GM23338 (cell line): ENCODE measurements at regions not wholly inside any gene's neighbourhood (a gene's known extent, or its start where the extent isn't known, plus 50 kb on each side); places are given as distances from the start of the nearest gene placed in this dataset.

ENCODE experiments used
- ATAC-seq: fragments of 200-7000 bp; cut with Tn5 transposase; 3 replicates; pipeline ENCODE4 v1.9.1; 2020
- DNase-seq: peaks from one replicate; pipeline ENCODE4 v3.0.0-alpha.2; 2015; ENCODE audit warnings: low spot score
- H2AFZ ChIP-seq: fragments of 200-600 bp; sonication (generic); 2 replicates; pipeline ENCODE4 v1.8.0; 2016; ENCODE audit warnings: antibody characterized with exemption, mild to moderate bottlenecking, moderate library complexity
- H3F3A ChIP-seq: fragments of 200-600 bp; sonication (generic); replicated peaks from 2 replicates; pipeline ENCODE4 v1.8.0; 2017; ENCODE audit warnings: antibody characterized with exemption, mixed run types, low read depth
- H3K27ac ChIP-seq: fragments of 200-600 bp; sonication (generic); 2 replicates; pipeline ENCODE4 v1.6.1; 2016; ENCODE audit warnings: low read depth
- H3K27me3 ChIP-seq: fragments of 200-600 bp; sonication (generic); 2 replicates; pipeline ENCODE4 v1.8.0; 2016; ENCODE audit warnings: mild to moderate bottlenecking, mixed run types, moderate library complexity; ENCODE audit not compliant: insufficient read depth
- H3K36me3 ChIP-seq: fragments of 200-600 bp; sonication (generic); 2 replicates; pipeline ENCODE4 v1.8.0; 2016; ENCODE audit warnings: mild to moderate bottlenecking; ENCODE audit not compliant: insufficient read depth
- H3K4me1 ChIP-seq: fragments of 200-600 bp; sonication (generic); 2 replicates; pipeline ENCODE4 v1.8.0; 2016; ENCODE audit warnings: mild to moderate bottlenecking, moderate library complexity; ENCODE audit not compliant: insufficient read depth
- H3K4me2 ChIP-seq: fragments of 200-600 bp; sonication (generic); 2 replicates; pipeline ENCODE4 v1.7.1; 2017; ENCODE audit warnings: mixed run types
- H3K4me3 ChIP-seq: fragments of 200-600 bp; sonication (generic); 2 replicates; pipeline ENCODE4 v1.6.1; 2016; ENCODE audit warnings: mixed run types
- H3K79me2 ChIP-seq: fragments of 200-600 bp; sonication (generic); replicated peaks from 2 replicates; pipeline ENCODE4 v1.8.0; 2017; ENCODE audit warnings: mild to moderate bottlenecking; ENCODE audit not compliant: insufficient read depth
- H3K9me2 ChIP-seq: fragments of 200-600 bp; sonication (generic); 2 replicates; pipeline ENCODE4 v1.8.0; 2017; ENCODE audit not compliant: insufficient read depth
- H4K20me1 ChIP-seq: fragments of 200-600 bp; sonication (generic); replicated peaks from 2 replicates; pipeline ENCODE4 v1.8.0; 2017; ENCODE audit warnings: mild to moderate bottlenecking; ENCODE audit not compliant: insufficient read depth
- H3K27ac Mint-ChIP-seq: 2 replicates; pipeline ENCODE4 v1.8.0; 2020; ENCODE audit warnings: inconsistent platforms, mild to moderate bottlenecking, moderate library complexity, mixed read lengths
- H3K27me3 Mint-ChIP-seq: 3 replicates; pipeline ENCODE4 v1.8.0; 2022; ENCODE audit warnings: low read depth, mild to moderate bottlenecking, moderate library complexity, mixed read lengths, inconsistent platforms; ENCODE audit not compliant: insufficient read depth, poor library complexity
- H3K36me3 Mint-ChIP-seq: 3 replicates; pipeline ENCODE4 v1.8.0; 2021; ENCODE audit warnings: low read depth, mild to moderate bottlenecking, inconsistent platforms, moderate library complexity, mixed read lengths
- H3K4me1 Mint-ChIP-seq: 3 replicates; pipeline ENCODE4 v1.8.0; 2020; ENCODE audit warnings: mild to moderate bottlenecking, inconsistent platforms, mixed read lengths
- H3K4me3 Mint-ChIP-seq: 3 replicates; pipeline ENCODE4 v1.8.0; 2021; ENCODE audit warnings: moderate library complexity, mild to moderate bottlenecking, inconsistent platforms, mixed read lengths
- H3K9me3 Mint-ChIP-seq: 3 replicates; pipeline ENCODE4 v1.8.0; 2020; ENCODE audit warnings: moderate library complexity, mild to moderate bottlenecking, inconsistent platforms, mixed read lengths
- CREB1 ChIP-seq: fragments of 250-450 bp; sonication (Bioruptor Pico); IDR thresholded peaks from 2 replicates; pipeline ENCODE4 v1.5.0; 2020; ENCODE audit warnings: low read depth, mild to moderate bottlenecking, moderate library complexity
- EZH2phosphoT487 ChIP-seq: fragments of 200-600 bp; sonication (generic); IDR thresholded peaks from one replicate; pipeline ENCODE4 v1.8.1; 2018; ENCODE audit warnings: antibody characterized with exemption; ENCODE audit not compliant: unreplicated experiment
- NANOG ChIP-seq: IDR thresholded peaks from 2 replicates; pipeline ENCODE4 v1.6.1; 2016; ENCODE audit warnings: antibody characterized with exemption, borderline replicate concordance
- POLR2AphosphoS5 ChIP-seq: IDR thresholded peaks from 2 replicates; pipeline ENCODE4 v1.6.1; 2016; ENCODE audit warnings: antibody characterized with exemption, low read depth
- ZNF114 ChIP-seq: fragments of 250-450 bp; sonication (Bioruptor Pico); IDR thresholded peaks from 2 replicates; pipeline ENCODE4 v1.5.0; 2020; ENCODE audit warnings: mild to moderate bottlenecking, moderate library complexity
- ZNF331 ChIP-seq: fragments of 250-450 bp; sonication (Bioruptor Pico); IDR thresholded peaks from 2 replicates; pipeline ENCODE4 v1.5.0; 2020; ENCODE audit warnings: low read depth, mild to moderate bottlenecking, moderate library complexity
- TF ChIP-seq, protein P1 (sequence below): fragments of 250-450 bp; sonication (Bioruptor Pico); IDR thresholded peaks from 2 replicates; pipeline ENCODE4 v1.5.0; 2020; ENCODE audit warnings: mild to moderate bottlenecking, moderate library complexity
- TF ChIP-seq, protein P2 (sequence below): IDR thresholded peaks from one replicate; pipeline ENCODE4 v1.6.1; 2018; ENCODE audit warnings: antibody characterized with exemption; ENCODE audit not compliant: unreplicated experiment
- TF ChIP-seq, protein P3 (sequence below): IDR thresholded peaks from 2 replicates; pipeline ENCODE4 v1.6.1; 2016; ENCODE audit warnings: antibody characterized with exemption
- TF ChIP-seq, protein P4 (sequence below), 2 experiments: fragments of 200-600 bp in 1 of 2; sonication (generic) in 1 of 2; conservative IDR thresholded peaks; 2 replicates each; pipeline versions ENCODE4 v1.5.1 to v1.6.1; 2016 to 2017; ENCODE audit warnings: antibody characterized with exemption in 2 of 2, low read depth in 2 of 2, mild to moderate bottlenecking in 2 of 2, moderate library complexity in 1 of 2

DNA sequence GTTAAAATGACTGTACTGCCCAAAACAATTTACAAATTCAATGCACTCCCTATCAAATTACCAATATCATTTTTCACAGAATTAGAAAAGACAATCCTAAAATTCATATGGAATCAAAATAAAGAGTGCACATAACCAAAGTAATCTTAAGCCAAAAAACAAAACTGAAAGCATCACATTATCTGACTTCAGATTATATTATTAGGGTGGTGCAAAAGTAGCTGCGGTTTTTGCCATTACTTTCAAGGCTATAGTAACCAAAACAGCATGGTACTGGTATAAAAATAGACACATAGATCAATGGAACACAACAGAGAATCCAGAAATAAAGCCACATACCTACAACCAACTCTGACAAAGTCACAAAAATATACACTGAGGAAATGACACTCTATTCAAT lies 396.6 kb downstream of the EIPR1 start (continued):
- TF ChIP-seq, protein P1, sequence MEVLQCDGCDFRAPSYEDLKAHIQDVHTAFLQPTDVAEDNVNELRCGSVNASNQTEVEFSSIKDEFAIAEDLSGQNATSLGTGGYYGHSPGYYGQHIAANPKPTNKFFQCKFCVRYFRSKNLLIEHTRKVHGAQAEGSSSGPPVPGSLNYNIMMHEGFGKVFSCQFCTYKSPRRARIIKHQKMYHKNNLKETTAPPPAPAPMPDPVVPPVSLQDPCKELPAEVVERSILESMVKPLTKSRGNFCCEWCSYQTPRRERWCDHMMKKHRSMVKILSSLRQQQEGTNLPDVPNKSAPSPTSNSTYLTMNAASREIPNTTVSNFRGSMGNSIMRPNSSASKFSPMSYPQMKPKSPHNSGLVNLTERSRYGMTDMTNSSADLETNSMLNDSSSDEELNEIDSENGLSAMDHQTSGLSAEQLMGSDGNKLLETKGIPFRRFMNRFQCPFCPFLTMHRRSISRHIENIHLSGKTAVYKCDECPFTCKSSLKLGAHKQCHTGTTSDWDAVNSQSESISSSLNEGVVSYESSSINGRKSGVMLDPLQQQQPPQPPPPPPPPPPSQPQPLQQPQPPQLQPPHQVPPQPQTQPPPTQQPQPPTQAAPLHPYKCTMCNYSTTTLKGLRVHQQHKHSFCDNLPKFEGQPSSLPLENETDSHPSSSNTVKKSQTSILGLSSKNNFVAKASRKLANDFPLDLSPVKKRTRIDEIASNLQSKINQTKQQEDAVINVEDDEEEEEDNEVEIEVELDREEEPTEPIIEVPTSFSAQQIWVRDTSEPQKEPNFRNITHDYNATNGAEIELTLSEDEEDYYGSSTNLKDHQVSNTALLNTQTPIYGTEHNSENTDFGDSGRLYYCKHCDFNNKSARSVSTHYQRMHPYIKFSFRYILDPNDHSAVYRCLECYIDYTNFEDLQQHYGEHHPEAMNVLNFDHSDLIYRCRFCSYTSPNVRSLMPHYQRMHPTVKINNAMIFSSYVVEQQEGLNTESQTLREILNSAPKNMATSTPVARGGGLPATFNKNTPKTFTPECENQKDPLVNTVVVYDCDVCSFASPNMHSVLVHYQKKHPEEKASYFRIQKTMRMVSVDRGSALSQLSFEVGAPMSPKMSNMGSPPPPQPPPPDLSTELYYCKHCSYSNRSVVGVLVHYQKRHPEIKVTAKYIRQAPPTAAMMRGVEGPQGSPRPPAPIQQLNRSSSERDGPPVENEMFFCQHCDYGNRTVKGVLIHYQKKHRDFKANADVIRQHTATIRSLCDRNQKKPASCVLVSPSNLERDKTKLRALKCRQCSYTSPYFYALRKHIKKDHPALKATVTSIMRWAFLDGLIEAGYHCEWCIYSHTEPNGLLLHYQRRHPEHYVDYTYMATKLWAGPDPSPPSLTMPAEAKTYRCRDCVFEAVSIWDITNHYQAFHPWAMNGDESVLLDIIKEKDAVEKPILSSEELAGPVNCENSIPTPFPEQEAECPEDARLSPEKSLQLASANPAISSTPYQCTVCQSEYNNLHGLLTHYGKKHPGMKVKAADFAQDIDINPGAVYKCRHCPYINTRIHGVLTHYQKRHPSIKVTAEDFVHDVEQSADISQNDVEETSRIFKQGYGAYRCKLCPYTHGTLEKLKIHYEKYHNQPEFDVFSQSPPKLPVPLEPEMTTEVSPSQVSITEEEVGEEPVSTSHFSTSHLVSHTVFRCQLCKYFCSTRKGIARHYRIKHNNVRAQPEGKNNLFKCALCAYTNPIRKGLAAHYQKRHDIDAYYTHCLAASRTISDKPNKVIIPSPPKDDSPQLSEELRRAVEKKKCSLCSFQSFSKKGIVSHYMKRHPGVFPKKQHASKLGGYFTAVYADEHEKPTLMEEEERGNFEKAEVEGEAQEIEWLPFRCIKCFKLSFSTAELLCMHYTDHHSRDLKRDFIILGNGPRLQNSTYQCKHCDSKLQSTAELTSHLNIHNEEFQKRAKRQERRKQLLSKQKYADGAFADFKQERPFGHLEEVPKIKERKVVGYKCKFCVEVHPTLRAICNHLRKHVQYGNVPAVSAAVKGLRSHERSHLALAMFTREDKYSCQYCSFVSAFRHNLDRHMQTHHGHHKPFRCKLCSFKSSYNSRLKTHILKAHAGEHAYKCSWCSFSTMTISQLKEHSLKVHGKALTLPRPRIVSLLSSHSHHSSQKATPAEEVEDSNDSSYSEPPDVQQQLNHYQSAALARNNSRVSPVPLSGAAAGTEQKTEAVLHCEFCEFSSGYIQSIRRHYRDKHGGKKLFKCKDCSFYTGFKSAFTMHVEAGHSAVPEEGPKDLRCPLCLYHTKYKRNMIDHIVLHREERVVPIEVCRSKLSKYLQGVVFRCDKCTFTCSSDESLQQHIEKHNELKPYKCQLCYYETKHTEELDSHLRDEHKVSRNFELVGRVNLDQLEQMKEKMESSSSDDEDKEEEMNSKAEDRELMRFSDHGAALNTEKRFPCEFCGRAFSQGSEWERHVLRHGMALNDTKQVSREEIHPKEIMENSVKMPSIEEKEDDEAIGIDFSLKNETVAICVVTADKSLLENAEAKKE (CRISPR knock-in tag): no peak
- no peak for TF ChIP-seq ZNF114 (CRISPR knock-in tag)
- TF ChIP-seq, protein P2, sequence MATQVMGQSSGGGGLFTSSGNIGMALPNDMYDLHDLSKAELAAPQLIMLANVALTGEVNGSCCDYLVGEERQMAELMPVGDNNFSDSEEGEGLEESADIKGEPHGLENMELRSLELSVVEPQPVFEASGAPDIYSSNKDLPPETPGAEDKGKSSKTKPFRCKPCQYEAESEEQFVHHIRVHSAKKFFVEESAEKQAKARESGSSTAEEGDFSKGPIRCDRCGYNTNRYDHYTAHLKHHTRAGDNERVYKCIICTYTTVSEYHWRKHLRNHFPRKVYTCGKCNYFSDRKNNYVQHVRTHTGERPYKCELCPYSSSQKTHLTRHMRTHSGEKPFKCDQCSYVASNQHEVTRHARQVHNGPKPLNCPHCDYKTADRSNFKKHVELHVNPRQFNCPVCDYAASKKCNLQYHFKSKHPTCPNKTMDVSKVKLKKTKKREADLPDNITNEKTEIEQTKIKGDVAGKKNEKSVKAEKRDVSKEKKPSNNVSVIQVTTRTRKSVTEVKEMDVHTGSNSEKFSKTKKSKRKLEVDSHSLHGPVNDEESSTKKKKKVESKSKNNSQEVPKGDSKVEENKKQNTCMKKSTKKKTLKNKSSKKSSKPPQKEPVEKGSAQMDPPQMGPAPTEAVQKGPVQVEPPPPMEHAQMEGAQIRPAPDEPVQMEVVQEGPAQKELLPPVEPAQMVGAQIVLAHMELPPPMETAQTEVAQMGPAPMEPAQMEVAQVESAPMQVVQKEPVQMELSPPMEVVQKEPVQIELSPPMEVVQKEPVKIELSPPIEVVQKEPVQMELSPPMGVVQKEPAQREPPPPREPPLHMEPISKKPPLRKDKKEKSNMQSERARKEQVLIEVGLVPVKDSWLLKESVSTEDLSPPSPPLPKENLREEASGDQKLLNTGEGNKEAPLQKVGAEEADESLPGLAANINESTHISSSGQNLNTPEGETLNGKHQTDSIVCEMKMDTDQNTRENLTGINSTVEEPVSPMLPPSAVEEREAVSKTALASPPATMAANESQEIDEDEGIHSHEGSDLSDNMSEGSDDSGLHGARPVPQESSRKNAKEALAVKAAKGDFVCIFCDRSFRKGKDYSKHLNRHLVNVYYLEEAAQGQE: no peak
- TF ChIP-seq ZNF331 (CRISPR knock-in tag): no peak

DNA sequence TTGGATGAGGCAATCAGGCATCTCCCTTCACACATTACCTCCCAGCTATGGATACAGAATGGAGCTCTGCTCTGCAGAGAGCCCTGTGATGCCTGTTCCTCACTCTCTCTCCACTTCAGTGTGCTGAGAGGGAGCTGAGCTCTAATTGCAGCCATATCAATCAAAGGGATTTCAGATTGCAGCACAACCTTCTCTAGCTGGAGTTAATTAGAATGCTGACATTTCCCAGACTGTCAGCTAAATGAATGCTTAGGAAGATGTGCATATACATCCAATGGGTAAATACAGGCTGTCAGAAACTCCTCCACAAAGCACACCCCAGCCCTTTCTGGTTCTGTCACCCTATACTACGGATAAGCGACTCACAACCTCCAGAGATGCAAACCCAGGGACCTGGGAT lies 402.6 kb downstream of the EIPR1 start:
- H3K4me2 ChIP-seq: no peak overlapping the region
- H3K9me2 ChIP-seq: peaks cover 5% of the 10 kb centered on the region; the same call in 1 of the 2 replicates
- TF ChIP-seq EZH2phosphoT487 (no peak), CREB1 (CRISPR knock-in tag) (no peak), ZNF331 (CRISPR knock-in tag) (no peak), POLR2AphosphoS5 (no peak), NANOG (no peak)
- TF ChIP-seq, protein P3, sequence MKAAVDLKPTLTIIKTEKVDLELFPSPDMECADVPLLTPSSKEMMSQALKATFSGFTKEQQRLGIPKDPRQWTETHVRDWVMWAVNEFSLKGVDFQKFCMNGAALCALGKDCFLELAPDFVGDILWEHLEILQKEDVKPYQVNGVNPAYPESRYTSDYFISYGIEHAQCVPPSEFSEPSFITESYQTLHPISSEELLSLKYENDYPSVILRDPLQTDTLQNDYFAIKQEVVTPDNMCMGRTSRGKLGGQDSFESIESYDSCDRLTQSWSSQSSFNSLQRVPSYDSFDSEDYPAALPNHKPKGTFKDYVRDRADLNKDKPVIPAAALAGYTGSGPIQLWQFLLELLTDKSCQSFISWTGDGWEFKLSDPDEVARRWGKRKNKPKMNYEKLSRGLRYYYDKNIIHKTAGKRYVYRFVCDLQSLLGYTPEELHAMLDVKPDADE: no peak
- TF ChIP-seq, protein P4, sequence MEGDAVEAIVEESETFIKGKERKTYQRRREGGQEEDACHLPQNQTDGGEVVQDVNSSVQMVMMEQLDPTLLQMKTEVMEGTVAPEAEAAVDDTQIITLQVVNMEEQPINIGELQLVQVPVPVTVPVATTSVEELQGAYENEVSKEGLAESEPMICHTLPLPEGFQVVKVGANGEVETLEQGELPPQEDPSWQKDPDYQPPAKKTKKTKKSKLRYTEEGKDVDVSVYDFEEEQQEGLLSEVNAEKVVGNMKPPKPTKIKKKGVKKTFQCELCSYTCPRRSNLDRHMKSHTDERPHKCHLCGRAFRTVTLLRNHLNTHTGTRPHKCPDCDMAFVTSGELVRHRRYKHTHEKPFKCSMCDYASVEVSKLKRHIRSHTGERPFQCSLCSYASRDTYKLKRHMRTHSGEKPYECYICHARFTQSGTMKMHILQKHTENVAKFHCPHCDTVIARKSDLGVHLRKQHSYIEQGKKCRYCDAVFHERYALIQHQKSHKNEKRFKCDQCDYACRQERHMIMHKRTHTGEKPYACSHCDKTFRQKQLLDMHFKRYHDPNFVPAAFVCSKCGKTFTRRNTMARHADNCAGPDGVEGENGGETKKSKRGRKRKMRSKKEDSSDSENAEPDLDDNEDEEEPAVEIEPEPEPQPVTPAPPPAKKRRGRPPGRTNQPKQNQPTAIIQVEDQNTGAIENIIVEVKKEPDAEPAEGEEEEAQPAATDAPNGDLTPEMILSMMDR (conservative IDR thresholded peaks at IDR 0.05; ENCODE audit: low read depth in 2 of 2): no peak
- no peaks in the 10 kb centered on the region for H3K4me1 Mint-ChIP-seq
- H3K27me3 ChIP-seq: no peaks in the 10 kb centered on the region
- no peak overlapping the region for H3K4me3 ChIP-seq
- no peaks in the 10 kb centered on the region; the same call in 2 of the 3 replicates for H3K9me3 Mint-ChIP-seq
- peaks cover 4% of the 10 kb centered on the region for H3K27me3 Mint-ChIP-seq
- H3K4me1 ChIP-seq: no peaks in the 10 kb centered on the region
- DNase-seq (no peak), ATAC-seq (no peak)
- H2AFZ ChIP-seq: no peak overlapping the region
- H3F3A ChIP-seq: no peaks in the 10 kb centered on the region
- H3K27ac ChIP-seq: no peak overlapping the region
- no peaks in the 10 kb centered on the region for H3K36me3 ChIP-seq
- H4K20me1 ChIP-seq: no peaks in the 10 kb centered on the region
- H3K79me2 ChIP-seq: no peaks in the 10 kb centered on the region
- no peak overlapping the region for H3K4me3 Mint-ChIP-seq
- H3K27ac Mint-ChIP-seq: no peak overlapping the region
- no peaks in the 10 kb centered on the region for H3K36me3 Mint-ChIP-seq
